ENCODE measurements at regions not wholly inside any gene's neighbourhood (a gene's known extent, or its start where the extent isn't known, plus 50 kb on each side); places are given as distances from the start of the nearest gene placed in this dataset.

DNA sequence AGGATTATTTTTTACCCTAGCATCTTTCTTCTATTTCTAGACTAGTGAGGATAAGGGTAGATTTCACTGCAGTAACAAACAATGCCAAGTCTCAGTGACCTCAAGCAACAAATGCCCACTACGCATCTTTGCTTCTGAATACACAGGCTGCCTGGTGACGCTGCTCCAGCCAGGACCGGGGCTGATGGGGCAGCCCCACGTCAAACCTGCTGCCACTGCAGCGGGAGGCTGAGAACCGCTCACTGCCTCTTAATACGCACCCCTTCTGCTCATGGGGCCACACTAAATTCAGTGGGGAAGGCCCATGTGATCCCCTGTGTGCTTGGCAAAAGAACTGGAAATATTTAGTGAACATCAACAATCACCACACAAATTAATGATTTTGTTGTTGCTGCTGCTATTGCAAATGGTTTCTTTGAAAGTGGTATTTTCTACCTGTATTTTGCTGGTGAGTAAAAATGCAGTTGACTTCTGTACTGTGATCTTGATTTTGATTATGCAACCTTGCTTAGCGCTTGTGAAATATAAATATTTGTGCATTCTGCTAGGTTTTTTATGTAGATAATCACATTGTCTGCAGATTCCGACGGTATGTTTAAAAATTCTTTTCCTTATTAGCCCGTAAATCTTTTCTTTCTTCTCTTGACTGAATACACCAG lies 139.5 kb upstream of the SPACA7 start:
- no peaks in the 10 kb centered on the region for H3K36me3 ChIP-seq (ENCODE audit: control insufficient read depth in 4 of 4, insufficient read depth in 4 of 4, low read length in 4 of 4)
- TF ChIP-seq, protein P1, sequence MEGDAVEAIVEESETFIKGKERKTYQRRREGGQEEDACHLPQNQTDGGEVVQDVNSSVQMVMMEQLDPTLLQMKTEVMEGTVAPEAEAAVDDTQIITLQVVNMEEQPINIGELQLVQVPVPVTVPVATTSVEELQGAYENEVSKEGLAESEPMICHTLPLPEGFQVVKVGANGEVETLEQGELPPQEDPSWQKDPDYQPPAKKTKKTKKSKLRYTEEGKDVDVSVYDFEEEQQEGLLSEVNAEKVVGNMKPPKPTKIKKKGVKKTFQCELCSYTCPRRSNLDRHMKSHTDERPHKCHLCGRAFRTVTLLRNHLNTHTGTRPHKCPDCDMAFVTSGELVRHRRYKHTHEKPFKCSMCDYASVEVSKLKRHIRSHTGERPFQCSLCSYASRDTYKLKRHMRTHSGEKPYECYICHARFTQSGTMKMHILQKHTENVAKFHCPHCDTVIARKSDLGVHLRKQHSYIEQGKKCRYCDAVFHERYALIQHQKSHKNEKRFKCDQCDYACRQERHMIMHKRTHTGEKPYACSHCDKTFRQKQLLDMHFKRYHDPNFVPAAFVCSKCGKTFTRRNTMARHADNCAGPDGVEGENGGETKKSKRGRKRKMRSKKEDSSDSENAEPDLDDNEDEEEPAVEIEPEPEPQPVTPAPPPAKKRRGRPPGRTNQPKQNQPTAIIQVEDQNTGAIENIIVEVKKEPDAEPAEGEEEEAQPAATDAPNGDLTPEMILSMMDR (IDR thresholded peaks at IDR 0.05; ENCODE audit: control extremely low read depth, extremely low read depth), result no peak
- H3K27ac ChIP-seq (ENCODE audit: low read depth in 1 of 2, low read length in 1 of 2), result no peak overlapping the region
- H3K27me3 ChIP-seq (ENCODE audit: control insufficient read depth in 3 of 3, insufficient read depth in 3 of 3, low read length in 2 of 3), result peaks cover 0 to 37% (median 4%) of the 10 kb centered on the region in 3 donors
- ATAC-seq (ENCODE audit: insufficient read depth, low FRiP score) (no peak), DNase-seq (no peak)
- H3K4me1 ChIP-seq (ENCODE audit: control insufficient read depth in 5 of 5, insufficient read depth in 5 of 5, low read length in 5 of 5), result no peaks in the 10 kb centered on the region
- no peak overlapping the region for H3K9ac ChIP-seq (ENCODE audit: insufficient read depth in 1 of 2, low read length in 2 of 2)
- no peak overlapping the region for H3K4me3 ChIP-seq
- WGBS, 2 donors, result 77 to 88% methylated on average over 11 of the region's 11 CpGs
- H3K9me3 ChIP-seq (ENCODE audit: control insufficient read depth in 4 of 4, insufficient read depth in 3 of 4, low read length in 3 of 4), result peaks cover 0 to 13% (median 0%) of the 10 kb centered on the region in 4 donors

DNA sequence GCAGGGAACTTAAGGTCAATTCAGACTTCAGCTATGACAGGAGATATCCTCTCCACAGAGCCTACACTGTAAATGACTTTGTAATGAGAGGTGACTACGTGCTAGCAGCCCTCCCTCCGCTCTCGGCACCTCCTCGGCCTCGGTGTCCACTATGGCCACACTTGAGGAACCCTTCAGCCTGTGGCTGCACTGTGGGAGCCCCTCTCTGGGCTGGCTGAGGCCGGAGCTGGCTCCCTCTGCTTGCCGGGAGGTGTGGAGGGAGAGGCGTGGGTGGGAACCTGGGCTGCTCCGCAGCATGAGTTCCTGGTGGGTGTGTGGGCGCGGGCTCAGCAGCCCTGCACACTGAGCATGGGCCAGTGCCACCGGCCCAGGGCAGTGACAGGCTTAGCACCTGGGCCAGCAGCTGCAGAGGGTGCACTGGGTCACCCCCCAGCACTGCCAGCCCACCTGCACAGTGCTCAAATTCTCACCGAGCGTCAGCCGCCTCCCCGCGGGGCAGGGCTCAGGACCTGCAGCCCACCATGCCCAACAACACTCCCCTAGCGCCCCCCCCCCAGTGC lies 137.6 kb upstream of the SPACA7 start:
- H3K9me3 ChIP-seq (ENCODE audit: control insufficient read depth in 4 of 4, insufficient read depth in 3 of 4, low read length in 3 of 4), result peaks cover 0 to 13% (median 0%) of the 10 kb centered on the region in 4 donors
- H3K9ac ChIP-seq (ENCODE audit: insufficient read depth in 1 of 2, low read length in 2 of 2), result no peak overlapping the region
- 89% methylated on average over 14 to 18 of the region's 18 CpGs for WGBS, 2 donors
- ATAC-seq (ENCODE audit: insufficient read depth, low FRiP score), result no peak
- no peak for DNase-seq
- H3K27me3 ChIP-seq (ENCODE audit: control insufficient read depth in 3 of 3, insufficient read depth in 3 of 3, low read length in 2 of 3), result peaks cover 0 to 24% (median 7%) of the 10 kb centered on the region in 3 donors
- H3K36me3 ChIP-seq (ENCODE audit: control insufficient read depth in 4 of 4, insufficient read depth in 4 of 4, low read length in 4 of 4), result no peaks in the 10 kb centered on the region
- TF ChIP-seq, protein P1 (IDR thresholded peaks at IDR 0.05; ENCODE audit: control extremely low read depth, extremely low read depth), result no peak
- no peaks in the 10 kb centered on the region for H3K4me1 ChIP-seq (ENCODE audit: control insufficient read depth in 5 of 5, insufficient read depth in 5 of 5, low read length in 5 of 5)
- no peak overlapping the region for H3K4me3 ChIP-seq
- no peak overlapping the region for H3K27ac ChIP-seq (ENCODE audit: low read depth in 1 of 2, low read length in 1 of 2)

DNA sequence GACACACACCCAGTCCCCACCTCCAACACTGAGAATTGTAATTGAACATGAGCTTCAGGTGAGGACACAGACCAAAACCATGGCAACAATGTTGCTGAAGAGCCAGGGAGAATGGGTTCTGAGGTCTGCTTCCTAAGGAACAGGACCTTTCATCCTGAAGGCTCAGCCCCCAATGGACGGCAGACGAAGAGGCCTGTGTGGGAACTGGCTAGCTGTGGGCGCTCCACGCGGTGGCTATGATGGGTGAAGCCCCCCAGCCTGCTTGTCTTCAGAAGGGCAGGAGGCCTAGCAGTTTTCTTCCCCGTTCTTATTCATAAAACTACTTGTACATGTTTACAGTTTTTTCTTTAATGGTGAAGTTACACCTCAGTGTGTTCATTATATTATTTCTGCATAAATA lies 136.1 kb upstream of the SPACA7 start:
- DNase-seq, result no peak
- H3K4me3 ChIP-seq, result no peak overlapping the region
- peaks cover 0 to 20% (median 7%) of the 10 kb centered on the region in 3 donors for H3K27me3 ChIP-seq (ENCODE audit: control insufficient read depth in 3 of 3, insufficient read depth in 3 of 3, low read length in 2 of 3)
- H3K36me3 ChIP-seq (ENCODE audit: control insufficient read depth in 4 of 4, insufficient read depth in 4 of 4, low read length in 4 of 4), result no peaks in the 10 kb centered on the region
- ATAC-seq (ENCODE audit: insufficient read depth, low FRiP score), result no peak
- H3K9me3 ChIP-seq (ENCODE audit: control insufficient read depth in 4 of 4, insufficient read depth in 3 of 4, low read length in 3 of 4), result peaks cover 0 to 9% (median 0%) of the 10 kb centered on the region in 4 donors
- H3K9ac ChIP-seq (ENCODE audit: insufficient read depth in 1 of 2, low read length in 2 of 2), result no peak overlapping the region
- no peaks in the 10 kb centered on the region for H3K4me1 ChIP-seq (ENCODE audit: control insufficient read depth in 5 of 5, insufficient read depth in 5 of 5, low read length in 5 of 5)
- 60 to 66% methylated on average over 6 of the region's 6 CpGs for WGBS, 2 donors
- TF ChIP-seq, protein P1 (IDR thresholded peaks at IDR 0.05; ENCODE audit: control extremely low read depth, extremely low read depth), result no peak
- no peak overlapping the region for H3K27ac ChIP-seq (ENCODE audit: low read depth in 1 of 2, low read length in 1 of 2)

Data from lung (tissue), 11 donors.